Dermis microvascular lymphatic vessel endothelial cell (primary cell): ENCODE measurements at regions not wholly inside any gene's neighbourhood (a gene's known extent, or its start where the extent isn't known, plus 50 kb on each side); places are given as distances from the start of the nearest gene placed in this dataset.

Source experiments
- DNase-seq, 2 donors: peaks; one replicate each; pipeline versions ENCODE4 v3.0.0 to v3.0.0-alpha.2; 2010; ENCODE audit warnings: low read depth in 2 of 2

GRCh38 chr18:24877546-24877945, 417.1 kb downstream of the HRH4 start:
- no peak for DNase-seq

- DNase-seq = peak; percentile 72 to 76
Observed at GRCh38 chr18:24878289-24878688, 417.9 kb downstream of the HRH4 start.

GRCh38 chr18:24885276-24885675, 424.8 kb downstream of the HRH4 start:
- DNase-seq = no peak

GRCh38 chr18:24894880-24895279, 434.4 kb downstream of the HRH4 start:
- DNase-seq = no peak

- no peak for DNase-seq
Observed at GRCh38 chr18:24897461-24897860, 437.0 kb downstream of the HRH4 start.

GRCh38 chr18:24910221-24910620, 441.7 kb downstream of the ZNF521 start:
- DNase-seq = no peak

GRCh38 chr18:24913507-24914170, 438.3 kb downstream of the ZNF521 start:
- no peak for DNase-seq

GRCh38 chr18:24914171-24914525, 437.8 kb downstream of the ZNF521 start:
- peak in 1 of 2 donors; percentile 71 for DNase-seq

GRCh38 chr18:24914685-24915084, 437.3 kb downstream of the ZNF521 start:
- no peak for DNase-seq

- no peak for DNase-seq
Observed at GRCh38 chr18:24915547-24915946, 436.4 kb downstream of the ZNF521 start.

GRCh38 chr18:24917767-24918166, 434.2 kb downstream of the ZNF521 start:
- DNase-seq = no peak

GRCh38 chr18:24918257-24918656, 433.7 kb downstream of the ZNF521 start:
- DNase-seq = no peak

- no peak for DNase-seq
Observed at GRCh38 chr18:24919181-24919797, 432.7 kb downstream of the ZNF521 start.

GRCh38 chr18:24922491-24922890, 429.5 kb downstream of the ZNF521 start:
- no peak for DNase-seq

GRCh38 chr18:24923138-24923537, 428.8 kb downstream of the ZNF521 start:
- DNase-seq = no peak

- no peak for DNase-seq
Observed at GRCh38 chr18:24924066-24924716, 427.8 kb downstream of the ZNF521 start.

GRCh38 chr18:24926649-24927048, 425.3 kb downstream of the ZNF521 start:
- DNase-seq = no peak

GRCh38 chr18:24928301-24928878, 423.6 kb downstream of the ZNF521 start:
- DNase-seq = no peak

GRCh38 chr18:24930478-24930877, 421.5 kb downstream of the ZNF521 start:
- DNase-seq = no peak

- peak in 1 of 2 donors; percentile 59 for DNase-seq
Observed at GRCh38 chr18:24930971-24931370, 421.0 kb downstream of the ZNF521 start.

- no peak for DNase-seq
Observed at GRCh38 chr18:24933345-24933744, 418.6 kb downstream of the ZNF521 start.

GRCh38 chr18:24934258-24934932, 417.6 kb downstream of the ZNF521 start:
- DNase-seq = no peak
